Fibroblast of skin of right quadriceps (primary cell): ENCODE measurements at regions not wholly inside any gene's neighbourhood (a gene's known extent, or its start where the extent isn't known, plus 50 kb on each side); places are given as distances from the start of the nearest gene placed in this dataset.

Experiments used
- DNase-seq: peaks from one replicate; pipeline ENCODE4 v3.0.0-alpha.2; 2013

DNA sequence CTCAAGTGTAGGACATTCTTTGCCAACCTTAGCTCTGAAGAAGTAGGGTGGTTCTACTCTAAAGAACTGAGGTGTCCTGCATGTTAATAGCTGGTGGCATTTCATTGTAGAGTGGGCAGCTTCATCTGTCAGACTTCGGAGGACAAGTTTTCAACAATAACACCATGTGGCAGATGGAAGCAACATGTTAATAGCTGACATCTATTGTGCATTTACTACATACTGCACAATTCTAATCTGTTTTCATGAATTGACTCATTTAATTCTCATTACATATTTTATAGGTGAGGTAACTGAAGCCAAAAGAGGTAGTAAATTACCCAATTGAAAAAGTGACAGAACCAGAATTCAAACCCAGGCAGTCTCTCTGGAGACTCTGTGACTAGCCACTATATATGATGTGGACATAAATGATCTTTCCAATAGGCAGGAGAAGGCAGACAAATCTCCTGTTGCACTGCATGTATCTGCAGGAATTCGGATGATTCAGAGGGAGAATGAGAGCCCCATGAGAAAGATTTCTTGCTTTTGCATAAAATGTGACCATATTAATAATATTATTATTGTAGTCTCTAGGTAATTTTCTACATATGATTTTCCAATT lies 137.2 kb upstream of the E2F7 start:
- peak; percentile 60 for DNase-seq

GRCh38 chr12:77189901-77190416 lies 124.6 kb upstream of the E2F7 start:
- peak; percentile 97 for DNase-seq

GRCh38 chr12:77189458-77189857 lies 124.1 kb upstream of the E2F7 start:
- DNase-seq: peak; percentile 95

- DNase-seq: no peak
These were observed 114.1 kb upstream of the E2F7 start for GRCh38 chr12:77179515-77179914.

DNA sequence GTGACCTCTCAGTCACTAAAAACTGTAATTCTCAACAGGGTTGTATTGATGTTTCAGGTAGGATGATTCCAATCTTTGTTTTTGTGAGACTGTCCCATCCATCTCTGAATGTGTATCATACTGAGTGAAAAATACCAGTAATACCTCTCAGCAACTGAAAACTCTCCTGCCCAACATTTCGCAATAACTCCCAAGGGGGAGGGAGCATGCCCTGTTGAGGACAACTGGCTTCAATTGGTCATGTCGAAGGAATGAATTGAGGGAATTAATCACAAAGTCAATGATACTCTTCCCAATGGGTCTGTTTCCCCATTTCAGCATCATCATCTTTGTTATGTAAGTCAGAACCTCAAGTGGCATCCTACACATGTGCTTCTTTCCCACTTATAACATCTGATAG lies 102.4 kb upstream of the E2F7 start:
- DNase-seq: peak; percentile 62

GRCh38 chr12:77166696-77167095 lies 101.3 kb upstream of the E2F7 start:
- DNase-seq: peak; percentile 70

GRCh38 chr12:77163074-77164038 lies 98.0 kb upstream of the E2F7 start:
- peak; percentile 26 for DNase-seq

DNA sequence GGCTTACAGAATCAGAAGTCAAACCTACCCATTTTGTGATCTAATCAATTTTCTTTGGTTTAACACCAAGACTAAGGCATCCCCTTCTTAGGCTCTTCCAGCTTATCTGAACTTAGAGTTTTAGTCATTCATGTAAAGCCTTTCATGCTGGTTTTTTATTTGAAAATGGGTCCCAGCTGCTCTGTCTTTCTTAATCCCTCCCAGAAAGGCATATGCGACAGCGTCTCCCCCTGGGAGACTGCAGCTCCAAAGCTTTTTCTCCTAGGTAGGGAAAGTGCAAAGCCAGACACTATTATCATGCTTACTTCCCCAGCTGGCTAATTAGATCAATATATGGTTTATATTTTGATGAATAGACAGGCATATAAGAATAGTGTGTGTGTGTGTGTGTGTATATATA lies 96.6 kb upstream of the E2F7 start:
- no peak for DNase-seq

GRCh38 chr12:77160931-77161330 lies 95.6 kb upstream of the E2F7 start:
- no peak for DNase-seq

DNA sequence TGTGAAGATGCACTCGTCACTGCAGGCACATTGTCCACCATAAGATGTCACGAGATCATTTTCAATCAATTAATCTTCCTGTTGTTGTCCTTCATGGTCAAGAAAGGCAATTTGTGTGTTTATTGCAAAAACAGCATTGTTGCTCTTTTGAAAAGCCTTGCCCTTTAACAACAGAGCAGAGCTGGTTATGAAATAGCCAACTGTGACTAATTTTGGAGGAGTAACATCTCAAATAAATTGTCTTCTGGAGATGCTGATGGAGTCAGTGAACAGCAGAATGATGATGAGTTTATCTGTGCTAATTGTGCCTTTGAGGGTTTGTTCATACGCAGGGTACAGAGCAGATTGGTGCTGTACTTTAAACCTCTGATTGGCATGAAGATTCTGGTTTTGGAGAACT lies 88.3 kb upstream of the E2F7 start:
- DNase-seq: no peak

DNA sequence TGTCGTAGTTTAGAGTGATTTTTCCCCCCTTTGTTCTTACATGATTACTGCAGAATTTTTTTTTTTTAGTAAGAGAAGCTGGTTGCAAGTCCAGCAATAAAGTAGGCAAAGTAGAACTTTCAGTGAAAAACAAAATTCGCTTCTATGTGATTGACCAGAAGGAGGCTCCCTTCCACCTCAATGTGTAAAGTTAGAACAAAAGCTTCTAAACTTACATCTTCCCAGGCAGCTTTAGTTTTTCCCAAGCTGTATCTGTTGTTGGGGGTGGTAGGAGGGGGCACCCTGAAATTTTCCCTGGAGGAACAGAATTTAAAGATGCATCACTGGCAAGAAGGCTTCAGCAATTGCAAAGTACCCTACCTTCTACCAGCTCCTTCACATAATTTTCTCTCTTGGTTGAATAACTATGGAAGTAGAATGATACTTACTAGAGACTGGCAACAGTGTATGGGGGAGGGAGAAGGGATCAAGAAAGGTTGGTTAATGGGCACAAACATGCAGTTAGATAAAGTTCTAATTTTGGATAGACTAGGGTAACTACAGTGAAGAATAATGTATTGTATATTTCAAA lies 87.3 kb upstream of the E2F7 start:
- peak; percentile 62 for DNase-seq

- DNase-seq: no peak
These were observed 85.7 kb upstream of the E2F7 start for GRCh38 chr12:77151030-77151429.

- DNase-seq: peak; percentile 60
These were observed 68.2 kb upstream of the E2F7 start for GRCh38 chr12:77133566-77133965.

GRCh38 chr12:77131977-77132490 lies 66.7 kb upstream of the E2F7 start:
- no peak for DNase-seq

DNA sequence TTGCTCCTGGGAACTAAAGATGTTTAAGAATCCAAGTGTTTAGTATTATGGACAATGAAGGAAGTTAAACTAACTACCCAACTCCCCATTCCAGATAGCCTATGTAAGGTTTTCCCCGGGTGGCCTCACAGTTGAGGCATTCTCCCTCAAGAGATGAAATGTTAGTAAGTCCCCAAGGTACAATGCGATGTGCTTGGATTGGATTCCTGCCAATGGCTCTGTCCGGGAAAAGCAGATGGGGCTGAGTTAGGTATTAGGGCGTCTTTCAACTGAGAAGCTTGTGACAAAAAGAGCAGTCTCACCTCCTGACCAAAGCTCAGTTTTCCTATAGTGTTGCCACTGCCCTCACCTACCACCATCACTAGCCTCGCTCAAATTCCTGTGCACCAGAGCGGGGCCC lies 64.8 kb upstream of the E2F7 start:
- DNase-seq: peak; percentile 49

DNA sequence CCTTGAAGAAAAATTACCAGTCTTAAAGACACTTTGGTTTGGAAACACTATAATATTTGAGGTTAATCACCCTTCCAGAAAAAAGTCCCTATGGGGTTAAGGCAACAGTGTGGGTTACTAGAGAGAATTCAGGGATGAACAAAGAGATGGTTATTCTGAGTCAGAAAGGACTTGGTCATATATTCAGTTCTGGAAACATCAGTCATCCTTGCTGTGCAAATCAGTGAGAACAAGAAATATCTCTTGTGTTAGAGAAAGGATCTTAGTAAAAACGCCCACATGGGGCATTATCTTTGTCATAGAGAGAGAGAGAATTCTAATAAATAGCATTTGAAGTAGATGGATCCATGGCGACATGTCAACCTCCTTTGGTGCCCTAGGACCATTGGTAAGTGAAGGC lies 59.4 kb upstream of the E2F7 start:
- peak; percentile 79 for DNase-seq

DNA sequence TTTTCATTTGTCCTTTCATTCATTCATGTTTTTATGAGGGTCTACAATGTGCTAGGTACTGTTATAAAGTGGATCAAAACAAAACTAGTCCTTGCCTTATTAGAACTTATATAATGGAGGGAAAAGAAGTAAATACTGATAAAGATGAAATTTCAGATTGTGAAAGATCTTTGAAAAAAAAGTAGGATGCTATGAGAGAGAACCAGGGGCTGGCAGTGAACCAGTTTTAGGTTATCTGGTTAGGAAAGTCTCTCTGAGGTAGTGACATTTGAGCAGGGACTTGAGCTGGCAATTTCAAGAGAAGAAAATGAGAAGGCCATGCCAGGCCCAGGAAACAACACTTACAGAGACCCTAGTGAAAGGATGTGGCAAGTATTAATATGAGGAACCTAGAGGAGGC lies 57.3 kb upstream of the E2F7 start:
- peak; percentile 42 for DNase-seq

DNA sequence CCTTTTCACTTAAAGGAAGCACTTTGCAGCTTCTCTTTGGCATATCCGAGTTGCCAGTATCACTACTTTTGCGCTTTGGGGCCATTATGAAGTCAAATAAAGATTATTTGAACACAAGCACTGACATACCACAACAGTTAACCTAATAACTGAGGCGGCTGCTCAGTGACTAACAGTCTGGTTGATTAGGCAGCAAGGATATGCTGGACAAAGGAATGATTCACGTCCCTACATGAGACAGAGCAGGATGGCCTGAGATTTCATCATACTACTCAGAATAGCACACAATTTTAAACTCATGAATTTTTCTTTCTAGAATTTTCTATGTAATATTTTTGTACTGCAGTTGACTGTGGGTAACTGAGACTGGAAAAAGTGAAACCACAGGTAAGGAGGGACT lies 56.9 kb upstream of the E2F7 start:
- DNase-seq: peak; percentile 96

GRCh38 chr12:77120156-77121085 lies 55.1 kb upstream of the E2F7 start:
- DNase-seq: peak; percentile 83

GRCh38 chr12:77118696-77119095 lies 53.3 kb upstream of the E2F7 start:
- DNase-seq: no peak

- DNase-seq: no peak
These were observed 50.9 kb upstream of the E2F7 start for GRCh38 chr12:77116277-77116676.

- no peak for DNase-seq
These were observed 50.1 kb upstream of the E2F7 start for GRCh38 chr12:77115471-77115870.
